OCI-LY3 (cell line): ENCODE measurements at regions not wholly inside any gene's neighbourhood (a gene's known extent, or its start where the extent isn't known, plus 50 kb on each side); places are given as distances from the start of the nearest gene placed in this dataset.

Source experiments
- H2AFZ ChIP-seq: fragments of 200-600, 300-600 bp; shearing (Covaris generic); 2 replicates; pipeline ENCODE4 v1.6.0; 2014; ENCODE audit warnings: antibody characterized with exemption, low read depth, low read length
- H3K27ac ChIP-seq: fragments of 200-600, 300-600 bp; sonication (generic); 2 replicates; pipeline ENCODE4 v1.5.1; 2014; ENCODE audit warnings: mild to moderate bottlenecking, low read length, moderate library complexity, mixed read lengths
- H3K27me3 ChIP-seq: fragments of 200-600, 300-600 bp; sonication (generic); 2 replicates; pipeline ENCODE4 v1.6.1; 2014; ENCODE audit warnings: low read depth, low read length, mixed read lengths
- H3K36me3 ChIP-seq: fragments of 200-600, 300-600 bp; sonication (generic); replicated peaks from 2 replicates; pipeline ENCODE3; 2014; ENCODE audit warnings: low read depth, low read length, mixed read lengths
- H3K4me1 ChIP-seq: fragments of 300-600, 200-600 bp; sonication (generic); 2 replicates; pipeline ENCODE4 v1.6.1; 2014; ENCODE audit warnings: low read length, mixed read lengths
- H3K4me2 ChIP-seq: fragments of 200-600, 300-600 bp; sonication (generic); 2 replicates; pipeline ENCODE4 v1.6.1; 2014; ENCODE audit warnings: low read length, mixed read lengths
- H3K4me3 ChIP-seq: fragments of 300-600, 200-600 bp; sonication (generic); 2 replicates; pipeline ENCODE4 v1.5.1; 2014; ENCODE audit warnings: antibody characterized with exemption, mild to moderate bottlenecking, low read length, moderate library complexity
- H3K79me2 ChIP-seq: fragments of 300-600, 200-600 bp; shearing (Covaris generic); 2 replicates; pipeline ENCODE4 v1.6.1; 2014; ENCODE audit warnings: mild to moderate bottlenecking, low read length, mixed read lengths
- H3K9ac ChIP-seq: fragments of 300-600, 200-600 bp; shearing (Covaris generic); 2 replicates; pipeline ENCODE4 v1.6.0; 2014; ENCODE audit warnings: mild to moderate bottlenecking, low read length, moderate library complexity
- H3K9me3 ChIP-seq: fragments of 200-600, 300-600 bp; shearing (Covaris generic); 2 replicates; pipeline ENCODE4 v1.6.1; 2014; ENCODE audit warnings: low read length, mixed read lengths; ENCODE audit not compliant: insufficient read depth
- H4K20me1 ChIP-seq: fragments of 200-600, 300-600 bp; sonication (generic); 2 replicates; pipeline ENCODE4 v1.6.1; 2016; ENCODE audit warnings: low read length, mixed read lengths; ENCODE audit not compliant: insufficient read depth
- EZH2phosphoT487 ChIP-seq: fragments of 200-600 bp; shearing (Covaris generic); IDR thresholded peaks from 2 replicates; pipeline ENCODE4 v1.6.1; 2018; ENCODE audit warnings: antibody characterized with exemption, mixed run types, low read depth
- TF ChIP-seq, protein P1 (sequence below): fragments of 200-600, 300-600 bp; sonication (generic); IDR thresholded peaks from 2 replicates; pipeline ENCODE4 v1.5.1; 2014; ENCODE audit warnings: antibody characterized with exemption, low read length, low read depth

DNA sequence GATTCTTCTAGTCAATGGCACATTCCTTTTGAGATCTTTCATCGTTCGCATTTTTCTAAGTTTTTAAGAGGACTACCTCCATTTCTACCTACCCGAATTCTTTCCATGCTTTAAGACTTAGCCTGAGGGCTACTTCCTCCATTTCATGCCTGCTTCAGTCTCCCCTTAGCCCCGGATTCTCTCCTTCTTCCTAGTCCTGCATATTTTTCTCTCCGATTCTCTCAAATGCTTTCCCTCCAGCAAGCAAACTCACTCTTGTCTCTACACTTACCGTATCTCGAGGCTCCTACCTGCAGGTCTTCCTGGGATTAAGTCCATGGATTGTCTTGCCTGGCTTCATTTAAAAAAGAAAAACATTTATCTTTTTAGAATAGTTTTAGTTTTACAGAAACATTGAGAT is 354.4 kb downstream of the MYCN start:
- Histone ChIP-seq H3K4me1 (no peaks in the 10 kb centered on the region), H2AFZ (no peak overlapping the region), H3K4me2 (no peak overlapping the region), H3K4me3 (no peak overlapping the region), H4K20me1 (no peaks in the 10 kb centered on the region), H3K79me2 (no peaks in the 10 kb centered on the region), H3K9ac (no peak overlapping the region), H3K27ac (no peak overlapping the region), H3K36me3 (no peaks in the 10 kb centered on the region), H3K9me3 (no peaks in the 10 kb centered on the region), H3K27me3 (peaks cover 33% of the 10 kb centered on the region)
- no peak for TF ChIP-seq EZH2phosphoT487
- TF ChIP-seq, protein P1, sequence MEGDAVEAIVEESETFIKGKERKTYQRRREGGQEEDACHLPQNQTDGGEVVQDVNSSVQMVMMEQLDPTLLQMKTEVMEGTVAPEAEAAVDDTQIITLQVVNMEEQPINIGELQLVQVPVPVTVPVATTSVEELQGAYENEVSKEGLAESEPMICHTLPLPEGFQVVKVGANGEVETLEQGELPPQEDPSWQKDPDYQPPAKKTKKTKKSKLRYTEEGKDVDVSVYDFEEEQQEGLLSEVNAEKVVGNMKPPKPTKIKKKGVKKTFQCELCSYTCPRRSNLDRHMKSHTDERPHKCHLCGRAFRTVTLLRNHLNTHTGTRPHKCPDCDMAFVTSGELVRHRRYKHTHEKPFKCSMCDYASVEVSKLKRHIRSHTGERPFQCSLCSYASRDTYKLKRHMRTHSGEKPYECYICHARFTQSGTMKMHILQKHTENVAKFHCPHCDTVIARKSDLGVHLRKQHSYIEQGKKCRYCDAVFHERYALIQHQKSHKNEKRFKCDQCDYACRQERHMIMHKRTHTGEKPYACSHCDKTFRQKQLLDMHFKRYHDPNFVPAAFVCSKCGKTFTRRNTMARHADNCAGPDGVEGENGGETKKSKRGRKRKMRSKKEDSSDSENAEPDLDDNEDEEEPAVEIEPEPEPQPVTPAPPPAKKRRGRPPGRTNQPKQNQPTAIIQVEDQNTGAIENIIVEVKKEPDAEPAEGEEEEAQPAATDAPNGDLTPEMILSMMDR: no peak

DNA sequence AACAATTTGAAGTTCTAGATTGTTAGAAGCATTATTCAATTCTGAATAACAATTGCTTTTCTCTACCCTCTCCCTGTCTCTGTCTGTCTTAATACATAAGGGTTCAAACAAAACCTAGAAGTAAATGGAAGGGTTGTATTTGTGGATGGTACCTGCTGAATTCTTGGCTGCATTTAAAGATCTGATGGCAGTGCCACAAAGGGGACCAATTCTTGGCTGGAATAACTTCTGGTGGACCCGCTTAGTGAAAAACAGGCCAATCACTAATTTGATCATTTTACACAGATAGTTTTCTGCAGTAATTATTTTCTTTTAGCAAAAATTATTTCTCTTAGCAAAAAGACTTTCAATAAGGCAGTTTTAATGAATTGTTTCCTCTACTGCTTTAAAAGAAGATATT is 353.5 kb downstream of the MYCN start:
- no peaks in the 10 kb centered on the region for H3K4me1 ChIP-seq
- H3K4me3 ChIP-seq: no peak overlapping the region
- H3K9ac ChIP-seq: no peak overlapping the region
- no peaks in the 10 kb centered on the region for H4K20me1 ChIP-seq
- no peak overlapping the region for H3K27ac ChIP-seq
- peaks cover 38% of the 10 kb centered on the region for H3K27me3 ChIP-seq
- no peaks in the 10 kb centered on the region for H3K9me3 ChIP-seq
- no peaks in the 10 kb centered on the region for H3K79me2 ChIP-seq
- TF ChIP-seq, protein P1: no peak
- no peak for TF ChIP-seq EZH2phosphoT487
- H3K36me3 ChIP-seq: no peaks in the 10 kb centered on the region
- no peak overlapping the region for H3K4me2 ChIP-seq
- no peak overlapping the region for H2AFZ ChIP-seq

DNA sequence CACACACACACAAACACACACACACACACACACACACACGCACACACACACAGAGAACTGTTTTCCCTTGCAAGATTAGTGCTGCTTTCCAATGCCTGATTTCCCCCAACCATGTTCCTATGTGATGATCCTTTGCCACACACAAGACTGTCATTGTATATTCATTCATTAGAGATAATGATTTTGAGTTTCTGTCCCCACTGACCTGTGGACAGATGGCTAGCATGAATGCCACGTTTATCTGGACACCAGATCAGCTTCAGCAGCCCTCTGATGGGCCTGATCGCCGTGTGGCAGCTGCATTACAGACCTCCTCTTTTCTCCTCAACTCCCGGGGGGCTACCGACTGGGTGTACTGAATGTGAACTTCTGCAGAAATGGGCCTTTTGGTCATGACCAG is 353.0 kb downstream of the MYCN start:
- Histone ChIP-seq H3K79me2 (no peaks in the 10 kb centered on the region), H3K27ac (no peak overlapping the region), H3K4me2 (no peak overlapping the region), H2AFZ (no peak overlapping the region), H3K4me3 (no peak overlapping the region), H3K4me1 (no peaks in the 10 kb centered on the region), H4K20me1 (no peaks in the 10 kb centered on the region), H3K36me3 (no peaks in the 10 kb centered on the region), H3K9ac (no peak overlapping the region), H3K9me3 (no peaks in the 10 kb centered on the region), H3K27me3 (peaks cover 38% of the 10 kb centered on the region)
- TF ChIP-seq, protein P1: no peak
- TF ChIP-seq EZH2phosphoT487: no peak

DNA sequence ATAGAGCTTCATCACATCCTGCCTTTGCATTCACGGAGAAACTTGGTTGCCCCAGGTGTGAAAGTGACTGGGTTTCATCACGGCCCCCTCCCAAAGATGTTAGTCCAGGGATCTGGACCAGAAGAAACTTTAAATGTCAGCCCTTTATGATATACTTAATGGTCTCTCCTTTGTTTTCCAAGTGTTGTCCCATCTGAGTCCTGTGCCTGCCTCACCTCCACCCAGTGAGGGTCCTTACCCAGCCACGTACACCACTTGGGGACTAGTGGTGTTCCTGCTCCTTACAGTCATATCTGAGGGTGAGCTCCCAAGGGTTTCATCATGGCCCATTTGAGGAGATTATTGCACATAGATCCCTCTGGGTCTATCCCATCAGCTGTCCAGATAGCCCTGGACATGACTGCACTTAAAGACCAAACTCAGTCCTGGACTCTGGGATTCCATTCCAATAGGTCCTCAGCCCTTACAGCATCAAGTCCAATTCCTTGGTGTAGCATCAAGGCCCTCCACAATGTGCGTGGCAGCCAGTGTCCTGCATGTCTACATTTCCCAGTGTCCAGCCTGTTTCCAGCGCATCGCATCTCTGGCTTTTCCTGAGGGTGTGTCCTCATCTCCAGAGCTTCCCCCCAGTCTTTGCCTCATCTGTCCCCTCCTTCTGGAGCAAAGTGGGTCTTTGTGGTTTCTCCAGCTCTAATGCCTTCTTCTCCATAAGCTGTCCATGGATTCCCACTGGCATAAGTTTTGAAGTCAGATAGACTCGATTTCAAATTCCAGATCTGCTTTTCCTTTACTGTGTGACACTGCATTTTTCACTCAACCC is 351.6 kb downstream of the MYCN start:
- Histone ChIP-seq H3K36me3 (no peaks in the 10 kb centered on the region), H3K79me2 (no peaks in the 10 kb centered on the region), H3K4me2 (no peak overlapping the region), H3K9ac (no peak overlapping the region), H3K27me3 (peaks cover 44% of the 10 kb centered on the region), H3K27ac (no peak overlapping the region), H3K4me1 (no peaks in the 10 kb centered on the region), H2AFZ (no peak overlapping the region), H3K9me3 (no peaks in the 10 kb centered on the region), H4K20me1 (no peaks in the 10 kb centered on the region), H3K4me3 (no peak overlapping the region)
- TF ChIP-seq EZH2phosphoT487: no peak
- TF ChIP-seq, protein P1: no peak
